DMS53 treated with DMSO at 0.1 percent for 48 hours (cell line): ENCODE measurements at regions not wholly inside any gene's neighbourhood (a gene's known extent, or its start where the extent isn't known, plus 50 kb on each side); places are given as distances from the start of the nearest gene placed in this dataset.

Source experiments
- DNase-seq: peaks from one replicate; lab custom pipeline; 2025; ENCODE audit not compliant: unreplicated experiment; lab: John Stamatoyannopoulos, UW

DNA sequence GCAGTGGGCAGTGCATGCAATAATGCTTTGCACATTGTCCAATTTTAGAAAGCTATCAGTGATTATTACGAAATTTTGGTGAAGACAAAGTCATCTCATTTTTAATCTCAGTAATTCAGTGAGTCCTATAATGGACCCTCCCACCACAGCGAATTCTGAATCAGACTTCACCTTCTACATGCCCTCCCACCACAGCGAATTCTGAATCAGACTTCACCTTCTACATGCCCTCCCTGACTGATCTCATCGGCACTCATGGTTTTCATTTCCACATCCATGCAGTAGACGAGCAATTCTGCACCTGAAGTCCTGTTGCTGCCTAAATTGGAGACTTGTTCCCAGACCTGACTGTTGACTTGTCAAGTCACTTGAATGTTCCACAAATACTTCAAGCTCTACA is 522.3 kb downstream of the EIPR1 start:
- no peak for DNase-seq

- DNase-seq: no peak
Measured at GRCh38 chr2:2853346-2853745, 522.3 kb upstream of the MYT1L start.

DNA sequence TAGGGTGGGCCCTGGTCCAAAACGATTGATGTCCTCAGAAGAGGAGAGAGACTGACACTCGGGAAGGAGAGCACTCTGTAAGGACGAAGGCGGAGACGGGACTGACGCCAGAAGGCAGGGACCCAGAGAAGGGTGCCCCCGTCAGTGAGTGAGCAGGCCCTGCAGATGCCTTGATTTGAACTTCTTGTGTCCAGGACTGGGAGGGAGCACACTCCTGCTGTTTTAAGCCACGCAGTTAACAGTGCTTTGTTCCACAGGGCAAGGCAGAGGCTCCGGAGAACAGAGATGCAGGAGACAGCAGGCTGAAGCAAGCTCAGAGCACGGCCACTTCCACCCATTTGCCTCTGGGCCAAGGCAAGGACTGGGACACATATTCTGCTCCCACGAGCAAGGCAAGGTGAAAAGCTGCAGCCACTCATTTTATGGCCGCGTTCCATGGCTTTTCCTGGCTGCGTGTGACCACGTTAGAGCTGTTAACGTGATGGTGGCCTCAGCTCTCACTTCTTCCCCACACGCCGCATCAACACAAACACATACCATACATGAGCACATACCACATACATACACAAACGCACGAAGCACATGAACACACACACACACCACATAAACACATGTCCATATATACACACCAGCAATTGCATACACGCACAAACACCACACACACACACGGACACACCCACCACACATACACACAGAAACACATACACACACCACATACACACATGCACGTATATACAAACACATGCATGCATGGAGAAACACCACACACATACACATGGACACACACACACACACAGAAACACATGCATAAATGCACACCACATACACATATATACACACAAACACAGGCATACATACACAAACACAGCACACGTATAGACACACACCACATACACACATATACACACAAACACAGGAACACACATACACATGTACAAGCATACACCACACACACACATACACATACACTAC is 521.0 kb upstream of the MYT1L start:
- no peak for DNase-seq

DNA sequence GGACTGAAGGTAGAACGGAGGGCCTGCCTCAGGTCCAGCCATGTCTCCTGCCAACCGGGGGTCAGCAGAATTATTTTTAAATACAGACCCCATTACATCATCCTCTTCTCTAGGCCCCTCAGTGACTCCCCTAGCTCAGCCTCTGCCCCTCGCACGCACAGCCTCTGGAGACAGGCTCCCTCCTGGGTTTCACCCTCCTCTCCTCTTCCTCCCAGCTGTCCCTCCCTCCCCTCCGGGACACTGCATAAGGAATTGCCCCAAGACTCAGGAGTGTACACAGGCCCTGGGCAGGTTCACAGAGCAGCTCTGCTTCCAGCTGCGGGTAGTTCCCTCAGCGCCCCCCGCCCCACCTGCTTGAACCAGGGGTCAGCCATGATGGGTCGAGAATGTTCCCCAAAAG is 520.2 kb upstream of the MYT1L start:
- no peak for DNase-seq

- no peak for DNase-seq
Measured at GRCh38 chr2:2850859-2851258, 519.8 kb upstream of the MYT1L start.

GRCh38 chr2:2850218-2850755 is 519.2 kb upstream of the MYT1L start:
- no peak for DNase-seq

DNA sequence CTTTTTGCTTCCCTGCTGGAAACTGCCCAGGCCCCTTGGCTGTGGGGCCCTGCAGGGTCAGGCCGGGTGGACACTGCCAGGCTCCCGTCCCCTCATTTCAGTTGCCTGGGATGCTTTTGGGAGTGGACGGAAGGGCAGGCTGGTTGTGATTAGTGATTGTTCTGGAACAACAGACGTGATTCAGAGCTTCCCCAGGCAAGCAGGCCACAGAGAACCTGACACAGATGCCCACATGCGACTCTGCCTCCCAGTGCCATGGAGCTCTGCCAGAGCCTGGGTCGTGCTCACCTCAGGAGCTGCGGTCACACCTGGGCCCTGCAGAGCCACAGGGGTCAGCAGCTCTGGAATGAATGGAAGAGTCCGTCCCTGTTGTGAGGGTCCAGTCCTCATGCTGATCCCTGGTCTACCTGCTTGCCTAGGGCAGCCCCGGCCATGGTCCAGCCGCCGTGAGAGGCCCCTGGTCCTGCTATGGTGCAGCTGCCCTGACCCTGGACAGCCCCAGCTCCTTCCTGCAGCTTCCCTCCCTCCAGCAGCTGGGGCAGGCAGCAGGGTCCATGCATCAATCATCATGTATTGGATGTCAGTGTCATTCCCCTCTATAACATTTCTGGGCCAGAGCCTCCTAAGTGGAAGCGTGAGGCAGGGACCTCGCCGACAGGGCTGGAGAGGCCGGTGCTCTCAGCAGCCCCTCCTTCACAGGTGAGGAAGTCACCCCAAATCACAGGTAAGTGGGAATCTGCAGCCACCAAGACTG is 518.6 kb upstream of the MYT1L start:
- no peak for DNase-seq

GRCh38 chr2:2848621-2849333 is 517.7 kb upstream of the MYT1L start:
- DNase-seq: no peak

- DNase-seq: no peak
Measured at GRCh38 chr2:2848198-2848597, 517.1 kb upstream of the MYT1L start.

- no peak for DNase-seq
Measured at GRCh38 chr2:2847209-2847676, 516.2 kb upstream of the MYT1L start.

- DNase-seq: no peak
Measured at GRCh38 chr2:2846332-2847208, 515.5 kb upstream of the MYT1L start.

- no peak for DNase-seq
Measured at GRCh38 chr2:2845806-2846315, 514.8 kb upstream of the MYT1L start.

- no peak for DNase-seq
Measured at GRCh38 chr2:2845267-2845666, 514.2 kb upstream of the MYT1L start.

DNA sequence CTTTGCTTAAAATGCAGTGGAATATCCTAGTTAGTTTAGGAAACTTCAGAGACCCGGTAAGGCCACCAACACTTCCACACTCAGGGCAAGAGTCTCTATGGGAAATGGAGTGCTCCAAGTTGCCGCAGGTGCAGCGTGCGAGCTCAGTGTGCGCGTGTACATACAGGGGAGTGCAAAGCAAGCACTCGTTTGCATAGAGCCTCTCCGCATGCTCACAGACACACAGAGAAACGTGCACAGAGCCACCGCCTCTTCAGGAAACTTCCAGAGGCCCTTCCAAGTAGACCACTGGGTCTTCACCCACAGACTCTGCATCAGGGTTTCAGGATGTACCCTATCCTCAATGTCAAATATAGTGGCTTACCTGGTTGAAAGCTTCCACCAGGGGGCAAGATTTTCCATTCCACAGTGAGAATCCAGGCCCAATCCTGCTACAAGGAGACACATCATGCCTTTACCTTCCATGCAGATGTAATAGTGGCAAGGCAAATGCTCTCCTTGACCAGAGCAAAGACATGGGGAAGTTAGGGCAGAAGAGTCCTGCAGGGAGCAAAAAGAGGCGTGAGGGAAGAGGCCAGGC is 513.0 kb upstream of the MYT1L start:
- no peak for DNase-seq

GRCh38 chr2:2842466-2842865 is 511.4 kb upstream of the MYT1L start:
- no peak for DNase-seq

DNA sequence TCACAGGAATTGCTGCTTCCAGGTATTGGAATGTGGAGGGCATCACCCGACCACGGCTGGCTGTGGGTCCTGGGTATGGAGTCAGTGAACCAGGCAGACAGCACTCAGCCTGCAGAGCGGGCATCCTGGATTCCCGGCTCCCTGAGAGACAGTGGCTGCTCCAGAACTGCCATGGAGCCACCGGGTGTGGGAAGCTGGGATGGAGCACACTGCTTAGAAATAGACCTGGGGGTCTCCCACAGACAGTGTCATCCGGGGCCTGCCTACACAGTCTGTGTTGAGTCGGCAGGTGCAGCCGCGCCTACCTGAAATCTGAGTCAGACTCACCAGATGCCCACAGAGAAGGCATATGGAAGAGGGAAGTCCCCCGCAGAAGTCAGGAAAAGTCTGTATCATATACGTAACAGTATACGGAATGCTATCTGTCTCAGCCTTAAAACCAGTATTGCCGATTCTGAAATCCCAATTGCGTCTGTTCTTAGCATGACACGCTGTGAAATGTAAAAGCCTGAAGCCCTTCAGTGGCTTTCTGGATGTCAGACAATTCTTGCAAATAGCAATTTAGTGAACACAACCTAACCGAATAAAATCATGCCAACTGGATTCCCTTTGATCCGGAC is 509.7 kb upstream of the MYT1L start:
- no peak for DNase-seq

DNA sequence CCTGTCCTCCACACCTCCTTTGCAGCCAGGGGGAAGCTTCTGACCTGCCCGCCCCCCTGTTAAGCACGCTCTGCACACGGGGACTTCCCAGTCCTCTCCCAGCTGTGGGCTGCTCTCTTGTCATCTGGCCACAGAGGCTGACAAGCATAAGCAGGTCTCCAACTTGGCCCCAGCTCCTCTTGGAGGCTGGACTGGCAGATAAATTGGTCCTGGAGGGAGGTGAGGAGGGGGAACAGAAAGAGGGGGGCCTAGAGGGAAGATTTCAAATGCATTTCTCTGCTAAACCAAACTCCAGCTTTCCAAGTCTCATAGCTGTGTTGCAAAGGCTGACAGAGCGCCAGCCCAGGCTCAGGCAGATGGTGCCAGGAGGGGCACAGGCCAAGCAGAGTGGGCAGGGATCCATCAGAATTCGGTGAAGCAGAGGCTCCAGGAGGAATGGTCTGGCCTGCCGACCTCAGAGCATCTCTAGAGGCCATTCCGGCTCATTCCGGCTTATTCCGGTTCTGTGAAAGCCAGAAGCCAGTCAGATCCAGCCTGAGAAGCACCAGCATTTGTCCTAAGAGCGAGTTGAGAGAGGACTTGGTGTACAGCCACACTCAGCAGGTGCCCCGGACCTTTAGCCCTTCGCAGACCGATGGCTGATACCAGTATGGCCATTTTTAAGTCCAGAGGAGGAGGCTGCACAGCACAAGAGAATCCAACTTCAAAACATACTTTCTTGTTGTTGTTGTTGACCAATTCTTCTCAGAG is 508.9 kb upstream of the MYT1L start:
- DNase-seq: no peak

DNA sequence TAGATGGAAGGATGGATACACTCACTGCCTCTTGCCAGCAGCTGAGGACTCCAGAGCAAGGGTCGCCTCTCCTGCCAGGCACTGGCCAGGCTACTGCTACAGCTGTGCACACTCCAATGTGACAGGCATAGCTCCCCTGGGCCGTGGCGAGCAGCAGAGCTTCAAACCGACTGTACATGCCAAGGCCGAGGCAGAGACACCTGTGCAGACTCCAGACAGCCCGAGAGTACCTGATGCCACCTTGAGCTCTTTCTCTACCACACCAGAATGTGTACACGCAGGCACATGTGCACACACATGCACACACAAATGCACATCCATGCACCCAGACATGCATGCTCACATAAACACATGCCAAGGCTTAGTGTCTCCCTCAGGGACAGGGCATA is 508.3 kb upstream of the MYT1L start:
- no peak for DNase-seq

- no peak for DNase-seq
Measured at GRCh38 chr2:2838548-2838845, 507.4 kb upstream of the MYT1L start.
